Activated CD4-positive, alpha-beta T cell treated with anti-CD3 and anti-CD28 coated beads, Interleukin-2, amount 10 ng/mL, durations not matched to agents 24 days and 14 days (primary cell): ENCODE measurements at regions not wholly inside any gene's neighbourhood (a gene's known extent, or its start where the extent isn't known, plus 50 kb on each side); places are given as distances from the start of the nearest gene placed in this dataset.
A peak's percentile ranks its signal among the peaks of the same experiment; 100 is the strongest.
"Not testable (repeated sequence)": the region's sequence is repeated elsewhere in the genome, so short reads cannot be mapped to it uniquely, and the experiment has no call there.

Experiments used
- DNase-seq: peaks from one replicate; pipeline ENCODE4 v3.0.0; 2022
- H3K27ac Mint-ChIP-seq: one replicate; pipeline ENCODE4 v1.8.0; 2022; ENCODE audit warnings: mild to moderate bottlenecking, mixed read lengths
- H3K27me3 Mint-ChIP-seq: one replicate; pipeline ENCODE4 v1.8.0; 2022; ENCODE audit warnings: mixed read lengths
- H3K36me3 Mint-ChIP-seq: one replicate; pipeline ENCODE4 v1.8.0; 2022; ENCODE audit warnings: low read depth, mild to moderate bottlenecking, mixed read lengths
- H3K4me1 Mint-ChIP-seq: one replicate; pipeline ENCODE4 v1.8.0; 2021; ENCODE audit warnings: mixed read lengths
- H3K4me3 Mint-ChIP-seq: one replicate; pipeline ENCODE4 v1.8.0; 2022; ENCODE audit warnings: mild to moderate bottlenecking, moderate library complexity, mixed read lengths
- H3K9me3 Mint-ChIP-seq: one replicate; pipeline ENCODE4 v1.8.0; 2021; ENCODE audit warnings: mixed read lengths
- intact Hi-C: fragments of 100-400 bp; cut with micrococcal nuclease; formaldehyde crosslinking; loops from one replicate; pipeline ENCODE4 v1.15.1; 2023

DNA sequence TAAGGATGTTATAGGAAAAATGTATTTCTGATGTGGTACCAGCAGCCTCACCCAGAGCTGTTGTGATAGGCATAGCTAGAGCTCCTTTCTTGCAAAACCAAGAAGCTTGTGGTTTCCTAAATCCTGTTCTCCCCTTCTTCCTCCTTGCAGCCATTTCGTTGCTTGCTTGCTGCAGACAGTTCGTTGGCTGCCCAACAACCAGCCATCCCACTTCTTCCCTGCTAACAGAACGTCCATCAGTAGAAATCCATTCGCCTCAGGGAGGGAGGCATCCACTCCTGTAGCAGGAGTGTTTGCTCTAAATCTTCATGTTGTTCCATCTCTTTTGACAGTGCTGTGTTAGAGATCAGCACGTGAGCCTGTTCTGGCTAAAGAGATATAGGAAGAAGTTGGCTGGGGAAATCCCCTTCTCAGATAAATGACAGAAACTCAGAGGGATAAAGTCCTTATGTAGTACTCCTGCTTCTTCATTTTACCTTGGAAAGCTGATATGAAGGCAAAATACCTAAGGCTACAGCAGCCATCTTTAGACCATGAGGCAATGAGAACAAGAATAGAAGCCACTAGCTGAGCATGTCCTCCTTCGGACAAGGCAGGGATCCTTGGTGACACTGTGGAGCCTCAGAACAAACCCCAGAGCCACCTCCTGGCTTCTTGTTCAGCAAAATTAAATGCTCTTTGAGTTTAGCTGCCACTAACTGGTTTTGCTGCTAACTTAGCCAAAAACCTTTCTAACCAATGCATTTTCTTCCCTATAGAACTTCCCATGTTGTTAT is 68.4 kb upstream of the RELL1 start:
- Mint-ChIP-seq H3K4me1 (peaks cover 13% of the 10 kb centered on the region), H3K9me3 (no peaks in the 10 kb centered on the region), H3K27ac (no peak overlapping the region), H3K36me3 (no peaks in the 10 kb centered on the region), H3K4me3 (peak overlapping the region; percentile 43), H3K27me3 (peaks cover 6% of the 10 kb centered on the region)
- peak; percentile 59 for DNase-seq
- intact Hi-C loops: no loop called here

GRCh38 chr4:37749398-37749988 is 63.3 kb upstream of the RELL1 start:
- peaks cover 3% of the 10 kb centered on the region for H3K9me3 Mint-ChIP-seq
- H3K27me3 Mint-ChIP-seq: peaks cover 9% of the 10 kb centered on the region
- intact Hi-C loops: no loop called here
- no peak overlapping the region for H3K27ac Mint-ChIP-seq
- no peak overlapping the region for H3K4me3 Mint-ChIP-seq
- DNase-seq: no peak
- H3K4me1 Mint-ChIP-seq: peaks cover 5% of the 10 kb centered on the region
- no peaks in the 10 kb centered on the region for H3K36me3 Mint-ChIP-seq

DNA sequence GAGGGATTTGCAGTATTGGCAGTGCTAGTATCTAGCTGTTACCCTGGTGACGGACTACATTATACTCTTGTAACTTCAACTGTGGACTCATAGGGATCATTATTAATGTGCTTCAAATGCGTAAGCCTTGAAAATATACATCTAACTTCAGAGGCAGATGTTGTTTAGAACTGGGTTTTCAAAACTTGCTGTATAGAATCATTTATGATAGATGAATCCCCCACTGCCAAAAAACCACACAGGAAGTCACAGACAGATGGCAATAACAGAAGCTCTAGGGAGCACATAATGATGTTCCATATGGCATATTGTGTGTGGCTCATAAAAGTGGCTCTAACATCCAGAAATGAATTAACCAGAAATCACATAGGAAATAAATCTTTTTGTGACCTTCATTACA is 62.3 kb upstream of the RELL1 start:
- Mint-ChIP-seq H3K4me1 (no peaks in the 10 kb centered on the region), H3K9me3 (peaks cover 3% of the 10 kb centered on the region), H3K27me3 (peaks cover 12% of the 10 kb centered on the region), H3K36me3 (no peaks in the 10 kb centered on the region), H3K27ac (no peak overlapping the region), H3K4me3 (no peak overlapping the region)
- no peak for DNase-seq
- intact Hi-C loops: no loop called here

GRCh38 chr4:37747772-37748330 is 61.7 kb upstream of the RELL1 start:
- Mint-ChIP-seq H3K27me3 (peaks cover 15% of the 10 kb centered on the region), H3K27ac (no peak overlapping the region), H3K9me3 (peaks cover 3% of the 10 kb centered on the region), H3K4me1 (no peaks in the 10 kb centered on the region), H3K36me3 (no peaks in the 10 kb centered on the region), H3K4me3 (no peak overlapping the region)
- no peak for DNase-seq
- intact Hi-C loops: no loop called here

- peaks cover 13% of the 10 kb centered on the region for H3K27me3 Mint-ChIP-seq
- H3K9me3 Mint-ChIP-seq, H3K36me3 Mint-ChIP-seq, H3K27ac Mint-ChIP-seq, intact Hi-C loops, H3K4me1 Mint-ChIP-seq, DNase-seq, H3K4me3 Mint-ChIP-seq: not testable (repeated sequence)
These were observed 60.7 kb upstream of the RELL1 start for GRCh38 chr4:37746852-37747251.

GRCh38 chr4:37745946-37746345 is 59.8 kb upstream of the RELL1 start:
- peaks cover 12% of the 10 kb centered on the region for H3K27me3 Mint-ChIP-seq
- no peaks in the 10 kb centered on the region for H3K36me3 Mint-ChIP-seq
- intact Hi-C loops: no loop called here
- peaks cover 3% of the 10 kb centered on the region for H3K9me3 Mint-ChIP-seq
- H3K4me1 Mint-ChIP-seq: no peaks in the 10 kb centered on the region
- no peak for DNase-seq
- H3K4me3 Mint-ChIP-seq: no peak overlapping the region
- no peak overlapping the region for H3K27ac Mint-ChIP-seq

DNA sequence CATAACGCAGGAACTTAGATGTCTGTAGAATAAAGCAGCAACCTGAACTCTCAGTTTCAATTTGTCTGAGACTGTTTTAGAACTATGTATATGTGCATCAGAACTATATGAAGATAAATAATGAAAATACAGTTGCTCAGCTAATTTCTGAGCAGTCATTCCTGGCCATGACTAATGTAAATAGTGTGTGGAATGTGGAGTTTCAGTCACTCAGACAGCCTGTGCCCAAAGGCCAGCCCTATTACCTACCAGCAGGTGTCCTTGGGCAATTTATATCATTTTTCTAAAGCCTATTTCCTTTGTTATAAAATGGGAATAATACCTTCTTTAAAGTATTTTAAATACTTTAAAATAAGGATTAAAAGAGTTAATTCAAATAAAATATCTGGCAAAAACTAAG is 56.0 kb upstream of the RELL1 start:
- H3K27me3 Mint-ChIP-seq: peaks cover 13% of the 10 kb centered on the region
- intact Hi-C loops: no loop called here
- H3K9me3 Mint-ChIP-seq: no peaks in the 10 kb centered on the region

GRCh38 chr4:37741564-37741963 is 55.4 kb upstream of the RELL1 start:
- Mint-ChIP-seq H3K27ac (no peak overlapping the region), H3K36me3 (no peaks in the 10 kb centered on the region), H3K27me3 (peaks cover 13% of the 10 kb centered on the region), H3K4me1 (no peaks in the 10 kb centered on the region), H3K9me3 (no peaks in the 10 kb centered on the region), H3K4me3 (no peak overlapping the region)
- intact Hi-C loops: no loop called here
- DNase-seq: no peak

More for the DNA sequence above, 56.0 kb upstream of the RELL1 start:
- no peak overlapping the region for H3K27ac Mint-ChIP-seq
- H3K4me3 Mint-ChIP-seq: no peak overlapping the region
- no peaks in the 10 kb centered on the region for H3K4me1 Mint-ChIP-seq
- no peaks in the 10 kb centered on the region for H3K36me3 Mint-ChIP-seq
- DNase-seq: no peak

GRCh38 chr4:37740546-37740945 is 54.4 kb upstream of the RELL1 start:
- Mint-ChIP-seq H3K4me1 (no peaks in the 10 kb centered on the region), H3K27ac (no peak overlapping the region), H3K27me3 (peaks cover 15% of the 10 kb centered on the region), H3K9me3 (no peaks in the 10 kb centered on the region), H3K36me3 (no peaks in the 10 kb centered on the region), H3K4me3 (no peak overlapping the region)
- intact Hi-C loops: no loop called here
- DNase-seq: no peak

- H3K36me3 Mint-ChIP-seq: no peaks in the 10 kb centered on the region
- intact Hi-C loops: no loop called here
- H3K4me1 Mint-ChIP-seq: peaks cover 2% of the 10 kb centered on the region
- no peak overlapping the region for H3K4me3 Mint-ChIP-seq
- H3K9me3 Mint-ChIP-seq: no peaks in the 10 kb centered on the region
- no peak overlapping the region for H3K27ac Mint-ChIP-seq
- H3K27me3 Mint-ChIP-seq: peaks cover 8% of the 10 kb centered on the region
- DNase-seq: no peak
These were observed 51.3 kb upstream of the RELL1 start for GRCh38 chr4:37737466-37737865.
